Prostate gland (tissue), 2 donors: ENCODE measurements at regions not wholly inside any gene's neighbourhood (a gene's known extent, or its start where the extent isn't known, plus 50 kb on each side); places are given as distances from the start of the nearest gene placed in this dataset.

Experiments
- DNase-seq: peaks from one replicate; pipeline ENCODE4 v3.0.0-alpha.2; 2019; ENCODE audit warnings: low spot score
- H3K27ac ChIP-seq, 2 donors: fragments of 200-600 bp; sonication (generic); 2 replicates each; pipeline ENCODE4 v1.5.1; 2017 to 2019
- H3K27me3 ChIP-seq: fragments of 200-600 bp; sonication (generic); replicated peaks from 2 replicates; pipeline ENCODE4 v1.5.1; 2019; ENCODE audit not compliant: insufficient read depth
- H3K36me3 ChIP-seq, 2 donors: fragments of 200-600 bp; sonication (generic); 1 replicate in 1 of 2; 2 replicates in 1 of 2; pipeline versions ENCODE4 v1.5.1 to v1.8.1; 2017 to 2019
- H3K4me1 ChIP-seq: fragments of 200-600 bp; sonication (generic); replicated peaks from 2 replicates; pipeline ENCODE4 v1.5.1; 2019
- H3K4me3 ChIP-seq, 2 donors: fragments of 200-600 bp; sonication (generic); 2 replicates each; pipeline ENCODE4 v1.5.1; 2017 to 2019
- H3K9me3 ChIP-seq: fragments of 200-600 bp; sonication (generic); 2 replicates; pipeline ENCODE4 v1.5.1; 2017
- CTCF ChIP-seq, 4 experiments: fragments of 200-600 bp in 2 of 4; fragments of 450-650 bp in 2 of 4; sonication (generic) in 2 of 4; IDR thresholded peaks; 1 replicate in 3 of 4; 2 replicates in 1 of 4; pipeline ENCODE4 v1.5.1; 2016 to 2019; ENCODE audit warnings: antibody characterized with exemption in 4 of 4, mild to moderate bottlenecking in 2 of 4, moderate library complexity in 2 of 4
- POLR2A ChIP-seq: fragments of 450-650 bp; IDR thresholded peaks from one replicate; pipeline ENCODE4 v1.6.1; 2016; ENCODE audit warnings: antibody characterized with exemption, mild to moderate bottlenecking
- POLR2AphosphoS5 ChIP-seq: sonication (generic); formaldehyde crosslinking; IDR thresholded peaks from one replicate; pipeline ENCODE4 v1.6.1; 2017; ENCODE audit warnings: antibody characterized with exemption
- WGBS: methylation state at CpG from one replicate; pipeline ENCODE4 v1.1.5; 2018; 5-methylcytosine and 5-hydroxymethylcytosine counted together
- intact Hi-C: fragments of 100-400 bp; cut with DNase I; formaldehyde crosslinking; loops from one replicate; pipeline ENCODE4 v1.14.2; 2022

DNA sequence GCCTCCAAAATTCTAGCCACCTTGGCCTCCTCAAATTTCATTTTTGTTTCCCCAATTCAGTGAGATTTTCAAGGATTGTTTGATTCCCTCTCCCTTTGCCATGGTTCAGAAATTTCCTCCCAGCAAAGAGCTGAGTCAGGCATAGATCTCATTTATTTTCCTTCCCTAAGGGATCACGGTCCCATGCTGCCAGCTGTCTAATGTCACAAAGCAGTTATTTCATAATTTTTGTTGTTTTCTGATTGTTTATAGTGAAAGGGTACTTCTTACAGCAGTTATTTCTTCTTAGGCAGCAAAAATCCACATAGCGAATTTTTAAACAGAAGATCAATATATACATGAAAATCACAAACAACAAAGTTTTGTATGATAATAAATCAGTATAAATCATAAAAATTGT is 470.5 kb upstream of the MAGEB18 start:
- intact Hi-C loops, result no loop called here
- 57% methylated on average over 2 of the region's 2 CpGs for WGBS
- no peak for DNase-seq
- no peaks in the 10 kb centered on the region for H3K9me3 ChIP-seq
- H3K4me1 ChIP-seq, result no peaks in the 10 kb centered on the region
- H3K27ac ChIP-seq, result no peak overlapping the region
- H3K36me3 ChIP-seq, result no peaks in the 10 kb centered on the region
- TF ChIP-seq POLR2A (no peak), POLR2AphosphoS5 (no peak), CTCF (IDR thresholded peaks at IDR 0.05) (no peak)
- H3K27me3 ChIP-seq, result no peaks in the 10 kb centered on the region
- no peak overlapping the region for H3K4me3 ChIP-seq

DNA sequence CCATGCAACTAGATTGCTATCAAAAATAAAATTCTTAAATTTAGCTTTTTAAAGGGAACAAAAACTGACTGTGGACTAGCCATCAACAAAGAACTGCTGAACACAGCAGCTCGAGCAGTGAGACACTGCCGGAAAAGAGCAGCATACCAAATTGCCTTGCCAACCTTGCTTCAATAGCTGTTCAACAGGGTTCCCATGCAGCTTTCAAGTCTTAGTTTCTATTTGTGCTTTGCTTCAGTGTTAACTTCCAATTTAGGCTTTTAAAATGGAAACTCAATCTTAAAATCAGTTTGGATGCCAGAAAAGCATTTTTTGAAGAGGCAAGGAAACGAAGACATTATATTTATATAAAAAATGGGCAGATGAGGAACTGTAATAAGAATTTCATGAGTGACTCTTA is 463.4 kb upstream of the MAGEB18 start:
- H3K4me3 ChIP-seq, result no peak overlapping the region
- no peak overlapping the region for H3K27ac ChIP-seq
- no peaks in the 10 kb centered on the region for H3K36me3 ChIP-seq
- 58% methylated on average over 3 of the region's 3 CpGs for WGBS
- no peak for DNase-seq
- TF ChIP-seq POLR2A (no peak), POLR2AphosphoS5 (no peak), CTCF (IDR thresholded peaks at IDR 0.05) (no peak)
- no peaks in the 10 kb centered on the region for H3K4me1 ChIP-seq
- no peaks in the 10 kb centered on the region for H3K9me3 ChIP-seq
- H3K27me3 ChIP-seq, result no peaks in the 10 kb centered on the region
- intact Hi-C loops, result no loop called here

DNA sequence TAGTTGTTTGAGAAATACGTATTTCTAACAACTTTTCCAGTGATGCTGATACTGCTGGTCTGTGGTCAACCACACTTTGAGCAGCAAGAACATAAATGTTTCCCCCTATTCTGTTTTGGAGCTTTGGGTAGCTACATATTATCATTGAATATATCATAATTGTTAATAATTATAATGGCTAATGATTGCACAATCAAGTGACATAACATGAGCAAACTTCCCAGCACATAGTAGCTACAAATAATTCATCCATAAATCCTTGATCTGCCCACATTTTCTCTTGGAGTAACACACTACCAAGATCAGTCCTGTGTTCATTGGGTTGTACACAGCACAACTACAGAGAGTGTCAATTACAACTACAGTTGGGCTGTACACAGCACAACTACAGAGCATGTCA is 436.3 kb upstream of the MAGEB18 start:
- Histone ChIP-seq H3K27ac (no peak overlapping the region), H3K27me3 (no peaks in the 10 kb centered on the region), H3K4me3 (no peak overlapping the region), H3K36me3 (no peaks in the 10 kb centered on the region), H3K9me3 (no peaks in the 10 kb centered on the region), H3K4me1 (no peaks in the 10 kb centered on the region)
- no peak for DNase-seq
- WGBS, result 80% methylated on average over 1 of the region's 1 CpG
- intact Hi-C loops, result no loop called here
- TF ChIP-seq POLR2AphosphoS5 (no peak), POLR2A (no peak), CTCF (IDR thresholded peaks at IDR 0.05) (no peak)

GRCh38 chrX:25717122-25717521 is 421.0 kb upstream of the MAGEB18 start:
- Histone ChIP-seq H3K4me3 (no peak overlapping the region), H3K27ac (no peak overlapping the region), H3K9me3 (no peaks in the 10 kb centered on the region), H3K36me3 (no peaks in the 10 kb centered on the region), H3K27me3 (no peaks in the 10 kb centered on the region), H3K4me1 (no peaks in the 10 kb centered on the region)
- intact Hi-C loops, result no loop called here
- 96% methylated on average over 2 of the region's 2 CpGs for WGBS
- no peak for DNase-seq
- no peak for TF ChIP-seq CTCF (IDR thresholded peaks at IDR 0.05)
- no peak for TF ChIP-seq POLR2A
- no peak for TF ChIP-seq POLR2AphosphoS5

- TF ChIP-seq POLR2A, result no peak
- TF ChIP-seq CTCF (IDR thresholded peaks at IDR 0.05), result no peak
- TF ChIP-seq POLR2AphosphoS5, result no peak
These were observed 416.6 kb upstream of the MAGEB18 start for GRCh38 chrX:25721564-25721963.

More at GRCh38 chrX:25721564-25721963, 416.6 kb upstream of the MAGEB18 start:
- WGBS, result 7% methylated on average over 2 of the region's 2 CpGs
- Histone ChIP-seq H3K4me1 (no peaks in the 10 kb centered on the region), H3K27me3 (no peaks in the 10 kb centered on the region), H3K36me3 (no peaks in the 10 kb centered on the region), H3K4me3 (no peak overlapping the region), H3K9me3 (no peaks in the 10 kb centered on the region), H3K27ac (no peak overlapping the region)
- intact Hi-C loops, result no loop called here
- no peak for DNase-seq
